ACC112 (cell line): ENCODE measurements at regions not wholly inside any gene's neighbourhood (a gene's known extent, or its start where the extent isn't known, plus 50 kb on each side); places are given as distances from the start of the nearest gene placed in this dataset.

ENCODE experiments used
- H2AFZ ChIP-seq: fragments of 200-600 bp; sonication (generic); one replicate; pipeline ENCODE4 v1.6.0; 2017; ENCODE audit warnings: antibody characterized with exemption, low read length; ENCODE audit not compliant: unreplicated experiment
- H3K27ac ChIP-seq: fragments of 200-600 bp; sonication (generic); 2 replicates; pipeline ENCODE4 v1.5.1; 2014; ENCODE audit warnings: low read depth, mild to moderate bottlenecking, antibody characterized with exemption, low read length, moderate library complexity
- H3K27me3 ChIP-seq: fragments of 200-600 bp; sonication (generic); 2 replicates; pipeline ENCODE4 v1.6.1; 2014; ENCODE audit warnings: mild to moderate bottlenecking, antibody characterized with exemption, low read length, moderate library complexity, mixed read lengths; ENCODE audit not compliant: insufficient read depth
- H3K36me3 ChIP-seq: fragments of 200-600 bp; sonication (generic); 2 replicates; pipeline ENCODE4 v1.6.1; 2016; ENCODE audit warnings: mild to moderate bottlenecking, antibody characterized with exemption, low read length, moderate library complexity, mixed read lengths; ENCODE audit not compliant: insufficient read depth
- H3K4me1 ChIP-seq: fragments of 200-600 bp; sonication (generic); one replicate; pipeline ENCODE4 v1.6.1; 2016; ENCODE audit warnings: low read length, mixed read lengths; ENCODE audit not compliant: insufficient read depth, unreplicated experiment, control insufficient read depth
- H3K4me3 ChIP-seq: fragments of 200-600 bp; sonication (generic); 2 replicates; pipeline ENCODE4 v1.5.1; 2014; ENCODE audit warnings: mild to moderate bottlenecking, low read depth, low read length
- H3K79me2 ChIP-seq: fragments of 200-600 bp; sonication (generic); one replicate; pipeline ENCODE4 v1.6.0; 2016; ENCODE audit warnings: low read length; ENCODE audit not compliant: control insufficient read depth, unreplicated experiment, insufficient read depth

GRCh38 chr1:232682248-232682647 is 52.3 kb upstream of the SIPA1L2 start:
- Histone ChIP-seq H3K27ac (no peak overlapping the region), H3K4me1 (peaks cover 6% of the 10 kb centered on the region), H3K79me2 (no peaks in the 10 kb centered on the region), H2AFZ (no peak overlapping the region), H3K36me3 (no peaks in the 10 kb centered on the region), H3K4me3 (no peak overlapping the region), H3K27me3 (no peaks in the 10 kb centered on the region; the same call in 1 of the 2 replicates)

GRCh38 chr1:232684371-232685105 is 54.6 kb upstream of the SIPA1L2 start:
- H3K79me2 ChIP-seq = no peaks in the 10 kb centered on the region
- no peak overlapping the region for H3K4me3 ChIP-seq
- H2AFZ ChIP-seq = no peak overlapping the region
- H3K27ac ChIP-seq = no peak overlapping the region
- no peaks in the 10 kb centered on the region for H3K36me3 ChIP-seq
- peaks cover 6% of the 10 kb centered on the region for H3K4me1 ChIP-seq
- no peaks in the 10 kb centered on the region; the same call in 1 of the 2 replicates for H3K27me3 ChIP-seq

GRCh38 chr1:232686346-232686745 is 56.4 kb upstream of the SIPA1L2 start:
- Histone ChIP-seq H3K4me1 (peaks cover 6% of the 10 kb centered on the region), H3K36me3 (no peaks in the 10 kb centered on the region), H2AFZ (no peak overlapping the region), H3K27me3 (peaks cover 14% of the 10 kb centered on the region), H3K27ac (no peak overlapping the region), H3K79me2 (no peaks in the 10 kb centered on the region), H3K4me3 (no peak overlapping the region)

DNA sequence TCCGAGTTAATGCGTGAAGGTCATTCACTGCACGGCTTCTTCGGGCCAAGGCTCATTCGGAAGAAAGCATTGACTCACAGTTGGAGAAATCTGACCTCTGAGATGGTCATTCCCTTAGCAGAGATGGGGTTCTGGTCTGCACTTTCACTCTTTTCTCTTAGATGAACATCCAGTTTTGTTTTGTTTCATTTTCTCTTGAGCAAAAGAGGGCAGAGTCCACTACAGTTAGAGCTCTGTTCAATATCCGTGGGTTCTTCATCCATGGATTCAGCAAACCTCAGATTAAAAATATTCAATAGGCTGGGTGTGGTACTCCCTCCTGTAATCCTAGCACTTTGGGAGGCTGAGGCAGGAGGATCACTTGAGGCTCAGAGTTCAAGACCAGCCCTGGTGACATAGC is 57.4 kb upstream of the SIPA1L2 start:
- Histone ChIP-seq H3K36me3 (no peaks in the 10 kb centered on the region), H3K27ac (no peak overlapping the region)

GRCh38 chr1:232687728-232688127 is 57.8 kb upstream of the SIPA1L2 start:
- no peak overlapping the region for H3K4me3 ChIP-seq
- no peaks in the 10 kb centered on the region for H3K79me2 ChIP-seq
- H3K27ac ChIP-seq = no peak overlapping the region
- no peaks in the 10 kb centered on the region for H3K36me3 ChIP-seq
- H2AFZ ChIP-seq = no peak overlapping the region
- H3K4me1 ChIP-seq = peaks cover 6% of the 10 kb centered on the region
- peaks cover 25% of the 10 kb centered on the region for H3K27me3 ChIP-seq

More for the DNA sequence above, 57.4 kb upstream of the SIPA1L2 start:
- H3K4me3 ChIP-seq = no peak overlapping the region
- no peak overlapping the region for H2AFZ ChIP-seq
- no peaks in the 10 kb centered on the region for H3K79me2 ChIP-seq
- H3K27me3 ChIP-seq = peaks cover 21% of the 10 kb centered on the region
- H3K4me1 ChIP-seq = peaks cover 6% of the 10 kb centered on the region

- Histone ChIP-seq H3K36me3 (no peaks in the 10 kb centered on the region), H3K4me1 (peaks cover 6% of the 10 kb centered on the region), H2AFZ (no peak overlapping the region), H3K4me3 (no peak overlapping the region), H3K27ac (no peak overlapping the region), H3K79me2 (no peaks in the 10 kb centered on the region), H3K27me3 (peaks cover 32% of the 10 kb centered on the region)
Measured at GRCh38 chr1:232688398-232688797, 58.5 kb upstream of the SIPA1L2 start.

DNA sequence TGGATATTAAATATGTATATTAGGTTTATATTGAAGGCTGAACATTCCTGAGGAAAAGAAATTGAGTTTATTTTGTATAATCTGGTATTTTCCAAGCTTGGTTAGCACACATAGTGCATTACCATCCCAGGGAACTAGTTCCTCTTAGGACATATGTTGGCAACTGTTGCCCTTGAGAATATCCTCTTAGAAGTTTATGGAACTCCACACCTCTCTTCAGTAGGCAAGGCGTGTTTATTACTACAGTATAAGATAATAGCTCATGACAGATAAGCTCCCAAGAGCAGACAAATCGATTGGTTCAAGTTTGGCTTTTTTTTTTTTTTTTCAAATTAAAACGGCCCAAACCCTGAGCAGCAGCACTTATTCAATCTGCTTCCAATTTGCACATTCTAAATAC is 59.8 kb upstream of the SIPA1L2 start:
- H3K27me3 ChIP-seq = peaks cover 41% of the 10 kb centered on the region
- peaks cover 3% of the 10 kb centered on the region for H3K4me1 ChIP-seq
- H3K36me3 ChIP-seq = no peaks in the 10 kb centered on the region
- no peak overlapping the region for H2AFZ ChIP-seq
- H3K27ac ChIP-seq = no peak overlapping the region
- no peak overlapping the region for H3K4me3 ChIP-seq
- H3K79me2 ChIP-seq = no peaks in the 10 kb centered on the region

DNA sequence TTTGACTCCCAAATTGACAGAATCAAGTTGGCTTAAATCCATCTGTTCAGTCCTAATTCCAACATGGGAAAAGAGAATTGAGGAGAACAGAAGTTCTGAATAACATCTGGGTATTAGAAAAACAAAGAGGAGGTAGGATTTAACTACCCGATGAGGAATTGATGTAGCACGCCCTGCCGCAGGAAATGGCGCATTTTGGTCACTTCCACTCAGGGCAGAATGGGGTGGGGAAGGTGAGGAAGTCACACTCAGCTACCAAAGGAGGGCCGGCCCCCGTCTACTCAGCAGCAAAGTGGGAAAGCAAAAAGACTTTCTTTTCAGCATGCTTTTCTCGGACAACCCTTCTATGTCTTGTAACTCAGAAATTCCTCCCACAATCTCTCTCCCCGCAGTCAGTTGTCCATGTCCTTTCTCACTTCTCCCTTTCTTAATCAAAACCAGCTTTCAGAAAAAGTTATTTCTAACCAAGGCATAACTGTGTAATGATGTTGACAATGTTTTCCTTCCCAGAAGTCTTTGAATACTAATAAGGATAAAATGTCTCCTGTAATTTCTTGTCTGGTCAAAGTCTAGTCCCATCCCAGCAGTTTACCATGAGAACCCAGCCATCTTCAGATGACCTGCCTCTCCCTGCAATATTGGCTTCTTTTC is 60.5 kb upstream of the SIPA1L2 start:
- H3K4me3 ChIP-seq = peak overlapping the region; percentile 36; the same call in 1 of the 2 replicates
- H3K27me3 ChIP-seq = peaks cover 41% of the 10 kb centered on the region
- H3K36me3 ChIP-seq = no peaks in the 10 kb centered on the region
- H2AFZ ChIP-seq = peak overlapping the region; percentile 60
- H3K27ac ChIP-seq = no peak overlapping the region
- no peaks in the 10 kb centered on the region for H3K4me1 ChIP-seq
- H3K79me2 ChIP-seq = no peaks in the 10 kb centered on the region

- H3K79me2 ChIP-seq = no peaks in the 10 kb centered on the region
- peaks cover 46% of the 10 kb centered on the region for H3K27me3 ChIP-seq
- no peak overlapping the region for H3K27ac ChIP-seq
- H3K4me1 ChIP-seq = no peaks in the 10 kb centered on the region
- H3K4me3 ChIP-seq = no peak overlapping the region
- no peak overlapping the region for H2AFZ ChIP-seq
- H3K36me3 ChIP-seq = no peaks in the 10 kb centered on the region
Measured at GRCh38 chr1:232694475-232694874, 64.5 kb upstream of the SIPA1L2 start.

- Histone ChIP-seq H3K4me3 (no peak overlapping the region), H2AFZ (no peak overlapping the region), H3K27me3 (peaks cover 36% of the 10 kb centered on the region), H3K27ac (no peak overlapping the region), H3K4me1 (no peaks in the 10 kb centered on the region), H3K36me3 (no peaks in the 10 kb centered on the region), H3K79me2 (no peaks in the 10 kb centered on the region)
Measured at GRCh38 chr1:232695621-232696385, 65.9 kb upstream of the SIPA1L2 start.
